ENCODE measurements at regions not wholly inside any gene's neighbourhood (a gene's known extent, or its start where the extent isn't known, plus 50 kb on each side); places are given as distances from the start of the nearest gene placed in this dataset.

DNA sequence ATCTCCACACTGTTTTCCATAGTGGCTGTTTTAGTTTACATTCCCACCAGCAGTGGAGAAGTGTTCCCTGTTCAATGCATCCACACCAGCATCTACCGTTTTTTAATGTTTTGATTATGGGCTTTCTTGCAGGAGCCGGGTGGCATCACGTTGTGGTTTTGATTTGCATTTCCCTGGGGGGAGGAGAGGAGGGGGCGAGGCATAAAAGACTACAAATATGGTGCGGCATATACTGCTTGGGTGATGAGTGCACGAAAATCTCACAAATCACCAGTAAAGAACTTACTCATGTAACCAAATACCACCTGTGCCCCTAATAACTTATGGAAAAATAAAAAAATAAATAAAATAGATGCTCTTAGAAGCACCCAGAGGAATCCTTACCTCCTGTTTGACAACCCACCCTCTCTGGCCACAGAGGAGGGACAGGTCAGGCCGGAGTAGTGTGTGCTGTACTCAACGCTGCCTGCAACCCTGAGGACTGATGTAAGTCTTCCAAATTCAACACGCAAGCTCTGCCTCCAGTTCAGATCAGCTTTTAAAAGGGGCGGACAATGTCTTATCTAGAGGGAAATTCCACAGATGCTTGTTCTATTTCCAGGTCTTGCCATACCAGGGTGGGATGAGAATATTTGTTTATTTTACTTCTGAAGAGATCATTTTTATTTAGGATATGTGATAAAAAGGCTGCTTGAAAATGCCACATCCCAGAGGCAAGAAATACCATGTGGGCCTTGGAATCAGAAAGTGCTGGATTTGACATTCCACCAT lies 329.6 kb upstream of the B3GAT1 start:
- TF ChIP-seq, protein P1, sequence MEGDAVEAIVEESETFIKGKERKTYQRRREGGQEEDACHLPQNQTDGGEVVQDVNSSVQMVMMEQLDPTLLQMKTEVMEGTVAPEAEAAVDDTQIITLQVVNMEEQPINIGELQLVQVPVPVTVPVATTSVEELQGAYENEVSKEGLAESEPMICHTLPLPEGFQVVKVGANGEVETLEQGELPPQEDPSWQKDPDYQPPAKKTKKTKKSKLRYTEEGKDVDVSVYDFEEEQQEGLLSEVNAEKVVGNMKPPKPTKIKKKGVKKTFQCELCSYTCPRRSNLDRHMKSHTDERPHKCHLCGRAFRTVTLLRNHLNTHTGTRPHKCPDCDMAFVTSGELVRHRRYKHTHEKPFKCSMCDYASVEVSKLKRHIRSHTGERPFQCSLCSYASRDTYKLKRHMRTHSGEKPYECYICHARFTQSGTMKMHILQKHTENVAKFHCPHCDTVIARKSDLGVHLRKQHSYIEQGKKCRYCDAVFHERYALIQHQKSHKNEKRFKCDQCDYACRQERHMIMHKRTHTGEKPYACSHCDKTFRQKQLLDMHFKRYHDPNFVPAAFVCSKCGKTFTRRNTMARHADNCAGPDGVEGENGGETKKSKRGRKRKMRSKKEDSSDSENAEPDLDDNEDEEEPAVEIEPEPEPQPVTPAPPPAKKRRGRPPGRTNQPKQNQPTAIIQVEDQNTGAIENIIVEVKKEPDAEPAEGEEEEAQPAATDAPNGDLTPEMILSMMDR (tag by site-specific recombination; IDR thresholded peaks at IDR 0.05) = no peak
- TF ChIP-seq, protein P2, sequence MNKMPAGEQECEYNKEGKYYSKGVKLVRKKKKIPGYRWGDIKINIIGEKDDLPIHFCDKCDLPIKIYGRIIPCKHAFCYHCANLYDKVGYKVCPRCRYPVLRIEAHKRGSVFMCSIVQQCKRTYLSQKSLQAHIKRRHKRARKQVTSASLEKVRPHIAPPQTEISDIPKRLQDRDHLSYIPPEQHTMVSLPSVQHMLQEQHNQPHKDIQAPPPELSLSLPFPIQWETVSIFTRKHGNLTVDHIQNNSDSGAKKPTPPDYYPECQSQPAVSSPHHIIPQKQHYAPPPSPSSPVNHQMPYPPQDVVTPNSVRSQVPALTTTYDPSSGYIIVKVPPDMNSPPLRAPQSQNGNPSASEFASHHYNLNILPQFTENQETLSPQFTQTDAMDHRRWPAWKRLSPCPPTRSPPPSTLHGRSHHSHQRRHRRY (tag by site-specific recombination; IDR thresholded peaks at IDR 0.05) = no peak
- TF ChIP-seq, protein P3, sequence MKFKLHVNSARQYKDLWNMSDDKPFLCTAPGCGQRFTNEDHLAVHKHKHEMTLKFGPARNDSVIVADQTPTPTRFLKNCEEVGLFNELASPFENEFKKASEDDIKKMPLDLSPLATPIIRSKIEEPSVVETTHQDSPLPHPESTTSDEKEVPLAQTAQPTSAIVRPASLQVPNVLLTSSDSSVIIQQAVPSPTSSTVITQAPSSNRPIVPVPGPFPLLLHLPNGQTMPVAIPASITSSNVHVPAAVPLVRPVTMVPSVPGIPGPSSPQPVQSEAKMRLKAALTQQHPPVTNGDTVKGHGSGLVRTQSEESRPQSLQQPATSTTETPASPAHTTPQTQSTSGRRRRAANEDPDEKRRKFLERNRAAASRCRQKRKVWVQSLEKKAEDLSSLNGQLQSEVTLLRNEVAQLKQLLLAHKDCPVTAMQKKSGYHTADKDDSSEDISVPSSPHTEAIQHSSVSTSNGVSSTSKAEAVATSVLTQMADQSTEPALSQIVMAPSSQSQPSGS (tag by site-specific recombination; IDR thresholded peaks at IDR 0.05; ENCODE audit: low read depth) = no peak

Measured in HEK293 (cell line).